ENCODE measurements at regions not wholly inside any gene's neighbourhood (a gene's known extent, or its start where the extent isn't known, plus 50 kb on each side); places are given as distances from the start of the nearest gene placed in this dataset.

DNA sequence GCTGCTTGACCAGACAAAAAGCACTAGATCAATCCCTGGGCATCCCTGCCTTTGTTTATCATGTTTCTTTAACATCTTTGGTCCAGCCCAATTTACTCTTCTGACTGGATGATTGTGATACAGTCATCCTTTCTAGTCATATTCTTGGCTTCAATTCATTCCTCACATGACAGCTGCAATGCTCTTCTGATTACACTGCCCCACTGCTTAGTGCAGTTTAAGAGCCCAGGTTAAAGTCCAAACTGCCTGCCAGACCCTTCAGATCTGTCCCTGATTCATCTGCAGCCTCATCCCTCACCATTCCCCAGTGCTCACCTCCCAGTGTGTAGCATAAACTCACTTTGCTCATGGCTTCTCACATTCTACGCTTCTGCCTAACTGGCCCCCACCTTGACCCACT lies 383.8 kb downstream of the TNS3 start:
- no peak overlapping the region for H3K4me3 ChIP-seq (ENCODE audit: low read depth, low read length)
- DNase-seq (ENCODE audit: low read depth), result no peak
- TF ChIP-seq, protein P1, sequence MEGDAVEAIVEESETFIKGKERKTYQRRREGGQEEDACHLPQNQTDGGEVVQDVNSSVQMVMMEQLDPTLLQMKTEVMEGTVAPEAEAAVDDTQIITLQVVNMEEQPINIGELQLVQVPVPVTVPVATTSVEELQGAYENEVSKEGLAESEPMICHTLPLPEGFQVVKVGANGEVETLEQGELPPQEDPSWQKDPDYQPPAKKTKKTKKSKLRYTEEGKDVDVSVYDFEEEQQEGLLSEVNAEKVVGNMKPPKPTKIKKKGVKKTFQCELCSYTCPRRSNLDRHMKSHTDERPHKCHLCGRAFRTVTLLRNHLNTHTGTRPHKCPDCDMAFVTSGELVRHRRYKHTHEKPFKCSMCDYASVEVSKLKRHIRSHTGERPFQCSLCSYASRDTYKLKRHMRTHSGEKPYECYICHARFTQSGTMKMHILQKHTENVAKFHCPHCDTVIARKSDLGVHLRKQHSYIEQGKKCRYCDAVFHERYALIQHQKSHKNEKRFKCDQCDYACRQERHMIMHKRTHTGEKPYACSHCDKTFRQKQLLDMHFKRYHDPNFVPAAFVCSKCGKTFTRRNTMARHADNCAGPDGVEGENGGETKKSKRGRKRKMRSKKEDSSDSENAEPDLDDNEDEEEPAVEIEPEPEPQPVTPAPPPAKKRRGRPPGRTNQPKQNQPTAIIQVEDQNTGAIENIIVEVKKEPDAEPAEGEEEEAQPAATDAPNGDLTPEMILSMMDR (IDR thresholded peaks at IDR 0.05; ENCODE audit: control insufficient read depth, extremely low read depth, insufficient read depth), result no peak

DNA sequence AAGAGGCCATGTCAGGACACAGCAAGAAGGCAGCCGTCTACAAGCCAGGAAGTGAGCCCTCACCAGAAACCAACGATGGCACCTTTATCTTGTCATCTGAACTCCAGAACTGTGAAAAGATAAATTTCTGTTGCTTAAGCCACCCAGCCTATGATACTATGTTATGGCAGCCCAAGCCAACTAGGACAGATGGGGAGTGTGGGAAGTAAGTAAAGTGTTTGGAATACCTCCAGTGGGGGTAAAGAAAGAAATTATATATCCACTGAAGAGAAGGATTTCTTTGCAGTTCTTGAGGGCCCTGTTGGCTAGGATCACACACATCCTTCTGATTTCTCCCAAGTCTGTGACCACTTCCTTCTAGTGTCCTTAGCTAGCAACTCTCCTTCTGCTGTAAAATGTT lies 384.4 kb downstream of the TNS3 start:
- H3K4me3 ChIP-seq (ENCODE audit: low read depth, low read length), result no peak overlapping the region
- DNase-seq (ENCODE audit: low read depth), result no peak
- TF ChIP-seq, protein P1 (IDR thresholded peaks at IDR 0.05; ENCODE audit: control insufficient read depth, extremely low read depth, insufficient read depth), result no peak

DNA sequence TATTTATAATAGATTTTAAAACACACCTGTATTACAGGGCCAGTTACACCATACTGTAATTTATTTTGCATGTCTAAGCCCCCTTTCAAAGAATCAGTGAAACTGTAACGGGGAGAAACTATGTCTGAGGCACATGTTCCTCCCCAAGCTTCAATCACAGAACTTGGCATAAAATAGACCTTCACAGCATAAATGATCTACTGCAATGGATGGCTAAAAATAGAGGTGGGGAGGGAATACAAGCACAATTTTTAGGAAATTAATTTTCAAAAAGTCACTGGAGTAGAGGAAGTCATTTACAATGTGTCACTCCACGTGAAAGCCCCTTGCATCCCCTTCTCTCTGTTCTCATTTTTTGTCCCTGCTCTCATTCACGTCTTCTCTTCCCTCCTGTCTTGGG lies 385.2 kb downstream of the TNS3 start:
- no peak for DNase-seq (ENCODE audit: low read depth)
- TF ChIP-seq, protein P1 (IDR thresholded peaks at IDR 0.05; ENCODE audit: control insufficient read depth, extremely low read depth, insufficient read depth), result no peak
- no peak overlapping the region for H3K4me3 ChIP-seq (ENCODE audit: low read depth, low read length)

DNA sequence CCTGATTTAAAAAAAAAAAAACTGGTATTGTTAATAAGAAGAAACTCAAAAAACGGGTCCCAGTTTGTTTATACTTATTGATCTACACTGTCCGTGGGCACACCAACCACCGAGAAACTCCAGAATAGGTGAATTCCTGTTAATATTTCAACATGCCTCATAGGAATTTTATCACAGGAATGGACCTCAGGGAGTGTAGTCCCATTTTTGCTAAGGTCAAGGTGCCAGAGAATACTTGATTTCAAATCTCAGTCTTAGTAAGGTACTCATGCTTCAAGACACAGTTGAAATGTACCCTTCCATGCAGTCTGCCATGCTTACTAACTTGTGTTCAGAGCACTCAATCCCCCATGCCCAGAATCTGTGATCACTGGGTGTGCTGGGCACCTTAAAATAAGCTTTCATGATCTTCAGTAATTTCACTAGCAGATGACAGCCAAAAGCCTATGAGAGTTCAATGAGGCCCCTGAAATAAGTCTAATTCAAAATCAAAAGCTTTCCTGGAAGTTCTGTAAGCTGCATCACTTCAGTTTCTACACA lies 385.7 kb downstream of the TNS3 start:
- no peak overlapping the region for H3K4me3 ChIP-seq (ENCODE audit: low read depth, low read length)
- DNase-seq (ENCODE audit: low read depth), result no peak
- TF ChIP-seq, protein P1 (IDR thresholded peaks at IDR 0.05; ENCODE audit: control insufficient read depth, extremely low read depth, insufficient read depth), result no peak

DNA sequence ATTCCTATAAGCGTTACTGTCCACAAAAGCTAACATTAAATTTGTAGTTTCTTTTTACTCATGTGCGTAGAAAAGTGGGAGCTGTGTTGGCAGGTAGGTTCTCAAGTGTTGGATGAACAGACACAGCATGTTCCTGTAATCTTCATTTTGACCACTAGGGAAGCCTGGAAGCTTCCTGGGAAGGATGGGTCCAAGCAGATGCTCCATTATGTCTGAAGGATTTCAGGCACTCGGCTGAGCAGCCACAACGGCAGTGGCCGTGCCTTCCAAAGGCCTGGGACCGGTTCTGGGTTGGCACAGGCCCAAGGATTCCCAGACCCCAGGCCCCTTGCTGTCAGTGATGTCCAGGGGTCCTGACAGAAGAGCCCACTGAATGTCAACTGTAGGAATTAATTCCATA lies 386.3 kb downstream of the TNS3 start:
- DNase-seq (ENCODE audit: low read depth), result no peak
- H3K4me3 ChIP-seq (ENCODE audit: low read depth, low read length), result no peak overlapping the region
- TF ChIP-seq, protein P1 (IDR thresholded peaks at IDR 0.05; ENCODE audit: control insufficient read depth, extremely low read depth, insufficient read depth), result no peak

DNA sequence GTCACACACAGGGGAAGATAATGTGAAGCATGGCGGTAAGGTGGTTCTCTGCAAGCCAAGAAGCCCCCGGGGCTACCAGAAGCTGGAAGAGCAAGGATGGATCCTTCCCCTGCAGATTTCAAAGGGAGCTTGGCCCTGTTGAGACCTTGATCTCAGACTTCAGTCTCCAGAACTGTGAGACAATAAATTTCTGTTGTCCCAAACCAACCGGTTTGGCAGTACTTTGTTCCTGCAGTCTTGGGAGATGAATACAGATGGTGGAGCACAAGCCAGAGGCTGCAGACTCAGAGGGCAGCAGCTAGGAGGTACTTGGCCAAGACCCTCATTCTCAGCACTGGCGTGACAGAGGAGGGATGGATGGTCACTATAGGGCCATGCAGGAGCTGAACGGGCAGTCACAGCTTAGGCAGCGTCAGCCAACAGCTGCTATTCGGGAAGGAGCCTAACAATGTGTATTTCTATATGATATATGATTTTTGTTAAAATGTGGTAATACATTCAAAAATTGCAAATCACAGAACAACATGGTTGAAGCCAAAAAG lies 387.3 kb downstream of the TNS3 start:
- no peak overlapping the region for H3K4me3 ChIP-seq (ENCODE audit: low read depth, low read length)
- TF ChIP-seq, protein P1 (IDR thresholded peaks at IDR 0.05; ENCODE audit: control insufficient read depth, extremely low read depth, insufficient read depth), result no peak
- peak; percentile 44 for DNase-seq (ENCODE audit: low read depth)

DNA sequence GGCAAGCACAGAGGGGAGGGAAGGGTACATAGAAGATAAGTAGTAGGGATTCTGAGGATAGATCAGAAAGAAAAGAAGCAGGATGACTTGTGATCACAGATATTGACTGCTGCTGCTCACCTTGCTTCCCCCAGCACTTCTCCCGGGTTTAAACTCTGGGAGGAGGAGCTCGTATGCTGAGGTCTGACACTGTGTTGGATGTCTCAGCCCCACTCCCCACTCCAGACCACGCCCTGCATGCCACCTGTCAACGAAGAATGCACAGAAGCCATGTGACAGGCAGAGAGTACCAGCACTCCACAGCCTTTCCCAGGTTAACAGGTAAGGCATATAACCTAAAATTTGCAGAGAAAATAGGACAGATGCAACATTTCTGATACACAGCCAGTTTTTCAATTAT lies 388.9 kb downstream of the TNS3 start:
- no peak overlapping the region for H3K4me3 ChIP-seq (ENCODE audit: low read depth, low read length)
- DNase-seq (ENCODE audit: low read depth), result no peak
- TF ChIP-seq, protein P1 (IDR thresholded peaks at IDR 0.05; ENCODE audit: control insufficient read depth, extremely low read depth, insufficient read depth), result no peak
